Prostate gland (tissue), 2 donors: ENCODE measurements at regions not wholly inside any gene's neighbourhood (a gene's known extent, or its start where the extent isn't known, plus 50 kb on each side); places are given as distances from the start of the nearest gene placed in this dataset.

Experiments used
- DNase-seq: peaks from one replicate; pipeline ENCODE4 v3.0.0-alpha.2; 2019; ENCODE audit warnings: low spot score
- H3K27ac ChIP-seq, 2 donors: fragments of 200-600 bp; sonication (generic); 2 replicates each; pipeline ENCODE4 v1.5.1; 2017 to 2019
- H3K27me3 ChIP-seq: fragments of 200-600 bp; sonication (generic); replicated peaks from 2 replicates; pipeline ENCODE4 v1.5.1; 2019; ENCODE audit not compliant: insufficient read depth
- H3K36me3 ChIP-seq, 2 donors: fragments of 200-600 bp; sonication (generic); 1 replicate in 1 of 2; 2 replicates in 1 of 2; pipeline versions ENCODE4 v1.5.1 to v1.8.1; 2017 to 2019
- H3K4me1 ChIP-seq: fragments of 200-600 bp; sonication (generic); replicated peaks from 2 replicates; pipeline ENCODE4 v1.5.1; 2019
- H3K4me3 ChIP-seq, 2 donors: fragments of 200-600 bp; sonication (generic); 2 replicates each; pipeline ENCODE4 v1.5.1; 2017 to 2019
- H3K9me3 ChIP-seq: fragments of 200-600 bp; sonication (generic); 2 replicates; pipeline ENCODE4 v1.5.1; 2017
- CTCF ChIP-seq, 4 experiments: fragments of 200-600 bp in 2 of 4; fragments of 450-650 bp in 2 of 4; sonication (generic) in 2 of 4; IDR thresholded peaks; 1 replicate in 3 of 4; 2 replicates in 1 of 4; pipeline ENCODE4 v1.5.1; 2016 to 2019; ENCODE audit warnings: antibody characterized with exemption in 4 of 4, mild to moderate bottlenecking in 2 of 4, moderate library complexity in 2 of 4
- POLR2A ChIP-seq: fragments of 450-650 bp; IDR thresholded peaks from one replicate; pipeline ENCODE4 v1.6.1; 2016; ENCODE audit warnings: antibody characterized with exemption, mild to moderate bottlenecking
- POLR2AphosphoS5 ChIP-seq: sonication (generic); formaldehyde crosslinking; IDR thresholded peaks from one replicate; pipeline ENCODE4 v1.6.1; 2017; ENCODE audit warnings: antibody characterized with exemption
- WGBS: methylation state at CpG from one replicate; pipeline ENCODE4 v1.1.5; 2018; 5-methylcytosine and 5-hydroxymethylcytosine counted together
- intact Hi-C: fragments of 100-400 bp; cut with DNase I; formaldehyde crosslinking; loops from one replicate; pipeline ENCODE4 v1.14.2; 2022

GRCh38 chr1:96334236-96334557 lies 387.4 kb upstream of the PTBP2 start:
- WGBS = 88% methylated on average over 4 of the region's 4 CpGs
- TF ChIP-seq POLR2AphosphoS5 (no peak), POLR2A (no peak), CTCF (IDR thresholded peaks at IDR 0.05) (no peak)
- Histone ChIP-seq H3K36me3 (no peaks in the 10 kb centered on the region), H3K4me1 (no peaks in the 10 kb centered on the region), H3K27ac (no peak overlapping the region), H3K4me3 (no peak overlapping the region), H3K9me3 (no peaks in the 10 kb centered on the region), H3K27me3 (no peaks in the 10 kb centered on the region)
- no peak for DNase-seq
- intact Hi-C loops = no loop called here

- Histone ChIP-seq H3K9me3 (no peaks in the 10 kb centered on the region), H3K27ac (no peak overlapping the region), H3K36me3 (no peaks in the 10 kb centered on the region), H3K4me3 (no peak overlapping the region), H3K27me3 (no peaks in the 10 kb centered on the region), H3K4me1 (no peaks in the 10 kb centered on the region)
- TF ChIP-seq CTCF (IDR thresholded peaks at IDR 0.05) (no peak), POLR2A (no peak), POLR2AphosphoS5 (no peak)
- intact Hi-C loops = no loop called here
- WGBS = 80% methylated on average over 2 of the region's 2 CpGs
- no peak for DNase-seq
These were observed 383.0 kb upstream of the PTBP2 start for GRCh38 chr1:96338622-96339021.

DNA sequence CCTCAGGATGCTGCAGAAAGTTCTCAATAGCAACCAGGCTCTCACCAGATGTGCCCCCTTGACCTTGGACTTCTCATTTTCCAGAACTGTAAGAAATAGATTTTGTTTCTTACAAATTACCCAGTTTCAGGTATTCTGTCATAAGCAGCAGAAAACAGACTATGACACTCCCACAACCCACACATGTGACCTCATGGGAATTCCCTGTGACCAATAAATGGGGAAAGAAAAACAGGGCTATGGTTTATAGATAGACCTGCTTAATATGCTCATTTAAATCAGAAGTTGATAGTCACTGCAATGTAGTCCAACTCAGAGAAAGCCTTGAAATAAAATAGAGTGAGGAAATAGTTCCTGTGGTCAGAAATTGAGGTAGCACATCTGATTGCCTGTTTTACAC lies 380.9 kb upstream of the PTBP2 start:
- no peak overlapping the region for H3K27ac ChIP-seq
- H3K9me3 ChIP-seq = no peaks in the 10 kb centered on the region
- no peaks in the 10 kb centered on the region for H3K4me1 ChIP-seq
- TF ChIP-seq POLR2AphosphoS5 = no peak
- no peak for TF ChIP-seq POLR2A
- no peak for TF ChIP-seq CTCF (IDR thresholded peaks at IDR 0.05)
- H3K36me3 ChIP-seq = no peaks in the 10 kb centered on the region
- no peak overlapping the region for H3K4me3 ChIP-seq
- H3K27me3 ChIP-seq = no peaks in the 10 kb centered on the region
- intact Hi-C loops = no loop called here
- no peak for DNase-seq

- no peaks in the 10 kb centered on the region for H3K4me1 ChIP-seq
- no peak for TF ChIP-seq POLR2A
- intact Hi-C loops = no loop called here
These were observed 374.9 kb upstream of the PTBP2 start for GRCh38 chr1:96346719-96347118.

DNA sequence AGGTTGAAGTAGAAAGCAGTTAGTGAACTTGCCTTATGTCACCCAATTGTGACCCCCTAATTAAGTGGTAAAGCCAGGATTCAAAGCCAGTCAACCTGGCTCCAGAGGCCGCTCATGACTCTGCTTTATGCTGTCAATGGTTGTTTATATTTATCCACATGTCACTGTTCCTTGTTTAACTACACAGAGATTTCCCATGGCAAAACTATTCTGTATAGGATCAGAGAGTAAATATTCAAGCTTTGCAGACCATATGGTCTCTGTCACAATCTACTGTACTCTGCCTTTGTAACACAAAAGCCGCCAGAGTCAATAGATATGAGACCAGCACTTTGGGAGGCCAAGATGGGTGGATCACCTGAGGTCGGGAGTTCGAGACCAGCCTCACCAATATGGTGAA lies 371.7 kb upstream of the PTBP2 start:
- Histone ChIP-seq H3K27ac (no peak overlapping the region), H3K36me3 (no peaks in the 10 kb centered on the region), H3K27me3 (no peaks in the 10 kb centered on the region), H3K4me3 (no peak overlapping the region), H3K4me1 (no peaks in the 10 kb centered on the region), H3K9me3 (no peaks in the 10 kb centered on the region)
- no peak for TF ChIP-seq POLR2A
- TF ChIP-seq CTCF (IDR thresholded peaks at IDR 0.05) = no peak
- no peak for TF ChIP-seq POLR2AphosphoS5
- WGBS = 91% methylated on average over 4 of the region's 4 CpGs
- no peak for DNase-seq
- intact Hi-C loops = no loop called here

More at GRCh38 chr1:96346719-96347118, 374.9 kb upstream of the PTBP2 start:
- Histone ChIP-seq H3K36me3 (no peaks in the 10 kb centered on the region), H3K27ac (no peak overlapping the region), H3K4me3 (no peak overlapping the region), H3K9me3 (no peaks in the 10 kb centered on the region), H3K27me3 (no peaks in the 10 kb centered on the region)
- DNase-seq = no peak

GRCh38 chr1:96352733-96353132 lies 368.9 kb upstream of the PTBP2 start:
- Histone ChIP-seq H3K4me1 (no peaks in the 10 kb centered on the region), H3K27ac (no peak overlapping the region), H3K36me3 (no peaks in the 10 kb centered on the region), H3K4me3 (no peak overlapping the region), H3K27me3 (no peaks in the 10 kb centered on the region), H3K9me3 (no peaks in the 10 kb centered on the region)
- no peak for DNase-seq
- intact Hi-C loops = no loop called here
- WGBS = 74% methylated on average over 2 of the region's 2 CpGs
- TF ChIP-seq POLR2A = no peak
- TF ChIP-seq POLR2AphosphoS5 = no peak
- TF ChIP-seq CTCF (IDR thresholded peaks at IDR 0.05) = no peak
